T47D (cell line): ENCODE measurements at regions not wholly inside any gene's neighbourhood (a gene's known extent, or its start where the extent isn't known, plus 50 kb on each side); places are given as distances from the start of the nearest gene placed in this dataset.

ENCODE experiments used
- DNase-seq, 2 experiments: peaks; one replicate each; pipeline versions ENCODE4 v3.0.0 to v3.0.0-alpha.2; 2011 to 2012; ENCODE audit warnings: low read depth in 1 of 2, low spot score in 1 of 2
- JUND ChIP-seq: IDR thresholded peaks from 2 replicates; pipeline ENCODE4 v1.6.1; 2012; ENCODE audit warnings: low read depth
- in situ Hi-C: cut with HindIII; loops from 2 replicates; pipeline ENCODE4 v1.10.0; 2016; ENCODE audit warnings: low sequenced_read_pairs, low pct_unique_long_range_greater_than_20kb

DNA sequence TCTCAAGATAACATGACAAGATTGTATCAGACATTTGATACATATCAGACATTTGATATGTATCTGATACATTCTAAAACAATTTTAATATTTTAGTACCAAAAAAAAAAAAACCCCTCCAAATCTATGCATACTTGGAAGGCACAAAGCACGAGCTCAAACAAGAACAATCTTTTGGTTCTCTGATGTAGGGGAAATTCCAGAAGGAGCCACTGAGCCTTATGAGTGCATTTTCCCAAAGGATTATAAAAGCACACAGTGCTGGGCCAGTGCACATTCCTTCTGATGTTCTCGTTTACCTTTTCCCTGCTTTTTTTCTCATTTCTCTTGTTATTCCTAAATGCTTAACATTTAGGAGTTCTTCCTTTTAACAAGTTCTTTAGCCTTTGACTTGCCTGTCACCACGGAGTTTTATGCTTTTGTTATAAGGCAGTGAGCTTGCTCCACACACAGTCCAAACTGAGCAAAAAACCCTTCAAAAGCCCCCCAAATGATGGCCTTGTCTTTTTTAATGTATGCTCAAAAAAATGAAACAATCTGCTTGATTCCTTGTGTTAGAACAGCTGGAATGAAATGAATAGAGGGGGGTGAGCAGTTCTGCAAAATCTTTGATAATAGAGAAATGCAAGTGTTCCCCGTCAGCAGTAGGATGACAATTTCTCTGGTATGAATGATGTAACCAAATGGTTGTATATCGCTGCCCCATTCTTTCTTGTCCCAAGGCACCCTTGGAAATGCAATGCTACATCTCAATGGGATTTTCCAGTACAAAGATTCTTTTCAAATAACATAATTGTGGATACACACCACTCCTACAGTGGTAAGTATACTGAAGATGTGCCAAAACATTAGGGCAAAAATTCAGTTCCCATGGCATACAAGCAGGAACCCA lies 597.2 kb upstream of the ZEB2 start:
- TF ChIP-seq JUND = no peak
- DNase-seq = no peak
- in situ Hi-C loops = no loop called here

DNA sequence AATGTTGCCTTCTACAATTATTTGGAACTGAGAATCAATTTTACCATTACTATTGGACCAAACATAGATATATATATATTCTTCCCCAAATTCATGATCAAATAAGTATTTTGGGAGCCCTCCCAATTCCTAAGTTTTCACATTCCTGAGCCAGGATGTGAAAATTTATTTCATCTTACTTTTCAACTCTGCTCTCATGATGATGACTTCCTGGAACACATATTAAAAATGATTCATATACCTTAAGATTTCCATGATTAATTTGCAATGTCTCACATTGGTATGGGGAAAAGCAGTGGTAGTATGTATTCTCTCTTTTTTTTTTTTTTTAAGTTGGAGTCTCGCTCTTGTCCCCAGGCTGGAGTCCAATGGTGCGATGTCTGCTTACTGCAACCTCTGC lies 596.1 kb upstream of the ZEB2 start:
- in situ Hi-C loops = no loop called here
- no peak for DNase-seq
- no peak for TF ChIP-seq JUND

DNA sequence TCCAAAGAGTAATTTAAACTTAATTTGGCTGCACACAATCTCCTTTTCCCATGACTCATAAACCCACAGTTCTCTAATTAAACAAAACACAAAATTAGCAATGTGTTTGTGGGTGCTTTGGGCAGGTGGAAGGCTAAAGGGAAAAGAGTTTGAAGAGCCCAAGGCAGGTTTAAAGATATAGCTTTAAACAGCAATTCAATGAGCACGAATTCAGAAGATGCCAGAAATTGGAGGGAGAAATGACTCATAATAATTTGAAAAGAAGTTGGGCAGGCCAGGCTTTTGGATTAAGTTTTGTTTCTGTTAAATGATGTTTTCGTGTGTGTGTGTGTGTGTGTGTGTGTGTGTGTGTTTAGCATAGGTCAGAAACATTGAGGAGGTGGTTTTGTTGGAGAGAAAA lies 594.8 kb upstream of the ZEB2 start:
- no peak for TF ChIP-seq JUND
- no peak for DNase-seq
- in situ Hi-C loops = no loop called here

DNA sequence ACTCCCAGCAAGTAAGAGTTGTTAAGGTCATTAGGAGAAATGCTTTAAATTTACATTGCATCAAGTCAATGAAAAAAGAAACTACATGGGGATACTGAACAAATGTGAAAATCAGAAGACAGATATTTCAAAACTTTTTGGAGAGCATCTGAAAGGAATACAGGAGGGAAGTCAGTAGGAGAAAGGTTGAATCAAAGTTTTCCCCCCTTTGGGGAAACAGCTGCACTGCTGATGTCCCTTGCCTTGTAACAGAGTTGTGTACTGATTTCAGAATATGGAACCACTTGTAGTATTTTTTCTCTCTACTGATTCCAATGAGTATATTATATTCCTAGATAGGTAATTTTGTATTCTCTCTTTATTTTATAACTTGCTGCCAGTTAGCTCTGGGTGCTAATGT lies 592.5 kb upstream of the ZEB2 start:
- DNase-seq = no peak
- no peak for TF ChIP-seq JUND
- in situ Hi-C loops = no loop called here

DNA sequence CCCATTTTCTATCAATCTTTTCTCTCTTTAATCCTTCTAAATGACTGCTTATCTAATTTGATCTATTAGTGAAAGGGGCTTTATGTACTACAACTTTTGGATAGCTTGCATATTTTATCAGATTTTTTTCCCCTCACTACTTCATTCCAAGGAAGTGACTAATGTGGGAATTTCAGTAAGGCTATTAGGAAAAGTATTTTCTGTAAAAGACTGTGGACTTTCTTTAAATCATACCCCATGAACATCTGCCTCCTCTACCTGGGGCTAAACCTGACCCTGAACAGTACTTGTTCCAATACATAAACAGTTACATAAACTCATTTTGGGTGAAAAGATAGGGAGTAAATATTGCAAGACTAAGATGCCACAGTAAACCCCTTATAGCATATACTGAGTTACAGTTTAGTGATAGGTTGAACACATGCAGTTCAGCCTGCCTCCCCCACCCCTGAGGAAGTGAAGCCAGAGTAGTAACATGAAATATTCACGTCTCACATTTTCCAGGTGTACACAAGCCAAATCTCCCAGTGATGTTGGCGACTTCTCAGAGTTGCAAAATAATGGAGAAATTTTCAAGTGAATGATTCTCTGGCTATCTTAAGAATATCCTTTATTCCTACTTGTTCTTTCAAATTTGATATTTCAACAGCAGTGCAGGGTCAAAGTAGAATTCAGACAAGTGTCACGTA lies 590.9 kb upstream of the ZEB2 start:
- in situ Hi-C loops = no loop called here
- DNase-seq = no peak
- TF ChIP-seq JUND = no peak

DNA sequence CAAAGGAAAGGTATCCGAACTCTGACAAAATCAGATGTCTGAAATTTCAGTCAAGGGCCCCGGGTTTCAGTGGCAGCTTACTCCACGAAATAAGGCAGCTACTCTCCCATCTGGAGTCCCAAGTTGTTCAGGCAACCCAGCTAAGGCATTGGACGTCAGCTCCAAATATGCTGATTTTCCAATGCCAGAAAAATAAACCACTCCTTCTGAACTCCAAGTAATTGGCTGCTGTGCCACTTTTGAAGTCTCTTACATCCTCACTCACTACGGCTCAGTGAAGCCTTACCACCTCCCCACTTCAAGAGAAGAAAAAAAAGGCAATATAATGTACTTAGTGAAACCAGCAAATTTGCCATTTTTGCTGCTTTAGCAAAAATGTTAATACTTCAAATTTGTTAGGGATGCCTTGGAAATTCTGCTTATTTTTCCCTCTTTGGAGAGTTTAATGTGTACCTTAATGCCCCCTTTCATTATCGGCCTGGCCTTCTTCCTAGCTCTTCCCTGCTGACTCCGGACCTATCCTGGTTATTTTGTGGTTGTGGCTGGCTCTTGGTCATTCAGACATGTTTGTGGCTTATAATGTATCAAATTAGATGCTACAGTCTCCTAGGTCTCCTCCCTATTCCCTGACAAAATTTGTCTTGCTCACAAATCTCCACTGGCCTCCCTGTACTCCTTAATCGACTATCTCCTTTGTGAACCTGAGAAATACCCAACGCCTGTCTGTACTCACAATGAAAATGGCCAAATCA lies 589.2 kb upstream of the ZEB2 start:
- DNase-seq = no peak
- in situ Hi-C loops = no loop called here
- TF ChIP-seq JUND = no peak

DNA sequence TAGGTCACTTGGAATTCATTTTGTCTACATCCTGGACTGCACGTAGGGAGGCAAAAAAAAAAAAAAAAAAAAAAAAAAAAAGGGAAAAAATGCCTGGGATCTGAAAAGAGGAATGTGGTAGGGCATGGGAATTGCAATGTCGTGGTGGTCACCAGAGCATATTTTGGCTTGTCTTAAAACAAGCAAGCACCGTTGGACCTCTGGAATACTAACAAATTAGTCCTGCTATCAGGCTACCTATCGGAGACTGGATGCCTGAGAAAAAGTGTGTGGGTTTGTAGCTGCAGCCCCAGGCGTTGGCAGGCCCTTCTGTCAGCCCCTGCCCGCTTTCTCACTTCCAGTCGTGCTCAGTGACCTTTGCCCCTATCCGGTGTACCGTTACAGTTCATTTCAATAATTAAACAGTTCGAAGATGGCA lies 588.5 kb upstream of the ZEB2 start:
- no peak for TF ChIP-seq JUND
- DNase-seq = no peak
- in situ Hi-C loops = no loop called here

DNA sequence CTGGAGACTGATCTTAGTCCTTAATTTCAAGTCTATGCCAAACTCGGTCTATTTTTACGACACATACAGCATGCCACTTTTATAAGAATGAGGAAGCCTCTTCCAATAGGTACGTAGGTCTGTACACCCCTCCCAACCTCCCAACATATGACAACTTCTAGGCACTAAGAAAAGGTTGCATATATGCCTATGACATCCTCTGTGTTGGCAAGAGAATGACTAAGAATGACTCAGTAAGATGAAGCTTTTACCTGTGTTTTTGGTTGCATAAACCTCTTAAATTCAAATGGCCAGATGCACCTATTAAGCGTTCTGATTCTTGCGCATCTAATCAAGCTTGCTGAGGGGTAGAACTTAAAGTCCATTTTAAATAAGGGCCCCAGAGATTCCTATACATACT lies 586.4 kb upstream of the ZEB2 start:
- TF ChIP-seq JUND = no peak
- in situ Hi-C loops = no loop called here
- no peak for DNase-seq

DNA sequence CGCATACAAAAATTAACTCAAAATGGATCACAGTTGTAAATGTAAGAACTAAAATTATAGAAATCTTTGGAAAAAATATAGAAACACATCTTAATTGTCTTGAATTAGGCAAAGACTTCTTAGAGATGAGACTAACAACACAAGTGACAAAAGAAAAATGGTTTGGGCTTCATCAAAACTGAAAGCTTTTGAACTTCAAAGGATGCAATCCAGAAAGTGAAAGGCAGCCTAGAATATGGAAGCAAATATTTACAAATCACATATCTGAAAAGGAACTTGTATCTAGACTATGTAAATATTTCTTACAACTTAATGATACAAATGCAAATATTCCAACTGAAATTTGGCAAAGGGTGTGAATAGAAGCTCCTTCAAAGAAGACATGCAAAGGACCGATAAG lies 582.8 kb upstream of the ZEB2 start:
- DNase-seq = no peak
- TF ChIP-seq JUND = no peak
- in situ Hi-C loops = no loop called here

DNA sequence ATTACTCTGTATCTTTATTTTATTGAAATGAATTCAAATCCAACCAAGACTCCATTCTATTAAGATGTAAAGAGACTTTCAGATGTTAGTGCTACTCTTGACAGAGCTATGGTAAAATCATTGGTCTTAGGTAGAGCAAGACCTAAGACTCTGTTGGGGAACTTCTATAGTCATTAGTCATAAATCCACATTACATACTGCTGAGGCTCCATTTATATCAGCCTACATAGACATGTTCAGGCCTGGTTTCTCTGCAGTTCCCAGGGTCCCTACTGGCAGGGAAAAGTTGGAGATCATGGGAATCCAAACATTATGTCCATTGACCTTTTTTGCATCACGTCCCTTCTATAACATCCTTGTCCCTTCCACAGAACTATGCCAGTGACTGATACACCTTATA lies 580.4 kb upstream of the ZEB2 start:
- TF ChIP-seq JUND = no peak

DNA sequence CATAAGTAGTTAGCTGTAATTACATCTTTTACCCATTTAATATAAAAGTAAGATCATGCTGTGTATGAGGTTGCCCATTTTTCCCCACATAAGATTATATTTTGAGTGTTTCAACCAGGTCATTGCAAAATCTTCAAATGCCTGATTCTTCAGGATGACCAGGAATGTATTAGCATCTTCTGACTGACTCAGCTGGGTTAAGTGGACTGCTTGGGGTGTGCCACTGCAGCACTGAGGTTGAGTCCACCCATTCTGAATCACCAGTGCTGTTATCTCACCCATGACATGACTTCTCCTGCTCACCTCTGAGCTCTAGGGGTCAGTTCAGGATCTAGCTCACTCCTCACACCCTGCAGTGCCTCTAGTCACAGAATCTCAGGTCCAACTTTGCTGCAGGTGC lies 576.7 kb upstream of the ZEB2 start:
- in situ Hi-C loops = no loop called here
- DNase-seq = no peak

More for the DNA sequence above, 580.4 kb upstream of the ZEB2 start:
- DNase-seq = no peak
- in situ Hi-C loops = no loop called here

DNA sequence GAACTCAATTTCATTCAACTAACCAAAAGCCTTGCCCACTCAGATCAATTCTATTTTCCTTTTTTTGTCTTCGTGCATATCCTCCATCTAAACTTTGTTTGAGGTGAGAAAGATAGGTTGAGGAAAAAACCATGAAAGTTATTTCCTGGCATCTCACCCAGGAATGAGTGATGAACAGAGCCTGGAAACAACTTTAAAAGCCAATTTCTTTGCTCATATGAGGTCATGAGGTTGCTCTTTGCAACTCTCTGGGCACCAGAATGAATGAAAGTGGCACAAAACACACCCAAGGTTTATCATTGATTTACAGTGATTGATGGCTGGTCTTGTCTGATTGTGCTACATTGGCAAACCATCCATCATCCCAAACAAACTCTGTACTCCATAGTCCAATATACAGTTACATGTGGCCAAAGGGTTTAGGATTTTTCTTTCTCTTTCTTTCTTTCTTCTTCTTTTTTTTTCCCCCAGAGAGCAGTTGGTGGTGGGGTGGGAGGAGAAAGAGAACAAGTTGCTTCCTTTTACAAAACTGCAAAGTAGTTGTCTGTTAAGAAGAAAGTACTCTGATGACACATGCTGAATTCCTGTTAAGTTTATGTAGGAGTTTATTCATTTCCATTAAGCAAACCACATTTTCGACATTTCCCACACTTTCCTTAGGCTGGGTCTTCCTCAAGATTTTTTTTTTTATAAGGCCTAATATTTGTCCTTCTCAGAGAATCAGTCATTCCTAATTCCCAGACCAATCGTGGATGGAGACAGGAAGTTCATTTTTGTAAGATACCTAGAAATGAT lies 575.9 kb upstream of the ZEB2 start:
- DNase-seq = no peak
- in situ Hi-C loops = no loop called here
- TF ChIP-seq JUND = no peak

More for the DNA sequence above, 576.7 kb upstream of the ZEB2 start:
- TF ChIP-seq JUND = no peak
